PFSK-1 (cell line): ENCODE measurements at regions not wholly inside any gene's neighbourhood (a gene's known extent, or its start where the extent isn't known, plus 50 kb on each side); places are given as distances from the start of the nearest gene placed in this dataset.

Experiments
- FOXP2 ChIP-seq: optimal IDR thresholded peaks from 2 replicates; pipeline ENCODE3; 2011; ENCODE audit warnings: borderline replicate concordance, control low read depth, inconsistent platforms; ENCODE audit not compliant: insufficient read depth; ENCODE audit errors: extremely low read length, extremely low read depth
- POLR2AphosphoS5 ChIP-seq: IDR thresholded peaks from 2 replicates; pipeline ENCODE4 v1.6.1; 2012; ENCODE audit warnings: low read depth, mild to moderate bottlenecking, control low read depth, low read length, moderate library complexity
- REST ChIP-seq, 2 experiments: IDR thresholded peaks; 2 replicates each; pipeline versions ENCODE4 v1.6.1 to v1.8.0; 2011 to 2012; ENCODE audit warnings: low read depth in 2 of 2, low read length in 2 of 2, control low read depth in 1 of 2, inconsistent platforms in 1 of 2, mild to moderate bottlenecking in 1 of 2, moderate library complexity in 1 of 2; ENCODE audit not compliant: insufficient read depth in 1 of 2
- SIN3A ChIP-seq: IDR thresholded peaks from 2 replicates; pipeline ENCODE4 v1.6.1; 2012; ENCODE audit warnings: mild to moderate bottlenecking, low read length, moderate library complexity, borderline replicate concordance; ENCODE audit not compliant: insufficient read depth
- TAF1 ChIP-seq: IDR thresholded peaks from 2 replicates; pipeline ENCODE4 v1.6.1; 2012; ENCODE audit warnings: low read length, control low read depth, borderline replicate concordance; ENCODE audit not compliant: insufficient read depth

GRCh38 chr11:97445561-97445960, 1055.7 kb downstream of the JRKL start:
- TF ChIP-seq POLR2AphosphoS5 (no peak), FOXP2 (no peak), TAF1 (no peak), REST (IDR thresholded peaks at IDR 0.05; ENCODE audit: insufficient read depth in 1 of 2, low read depth in 2 of 2, low read length in 2 of 2) (no peak), SIN3A (no peak)

GRCh38 chr11:97451441-97451840, 1061.6 kb downstream of the JRKL start:
- TF ChIP-seq TAF1 = no peak
- no peak for TF ChIP-seq SIN3A
- TF ChIP-seq FOXP2 = no peak
- no peak for TF ChIP-seq REST (IDR thresholded peaks at IDR 0.05; ENCODE audit: insufficient read depth in 1 of 2, low read depth in 2 of 2, low read length in 2 of 2)
- TF ChIP-seq POLR2AphosphoS5 = no peak

GRCh38 chr11:97454988-97455387, 1065.2 kb downstream of the JRKL start:
- TF ChIP-seq SIN3A (no peak), REST (IDR thresholded peaks at IDR 0.05; ENCODE audit: insufficient read depth in 1 of 2, low read depth in 2 of 2, low read length in 2 of 2) (no peak), FOXP2 (no peak), TAF1 (no peak), POLR2AphosphoS5 (no peak)

GRCh38 chr11:97460091-97460490, 1070.3 kb downstream of the JRKL start:
- TF ChIP-seq SIN3A (no peak), FOXP2 (no peak), TAF1 (no peak), REST (IDR thresholded peaks at IDR 0.05; ENCODE audit: insufficient read depth in 1 of 2, low read depth in 2 of 2, low read length in 2 of 2) (no peak), POLR2AphosphoS5 (no peak)

- no peak for TF ChIP-seq POLR2AphosphoS5
Observed at GRCh38 chr11:97461044-97461880, 1071.4 kb downstream of the JRKL start.
